Naive thymus-derived CD8-positive, alpha-beta T cell (primary cell): ENCODE measurements at regions not wholly inside any gene's neighbourhood (a gene's known extent, or its start where the extent isn't known, plus 50 kb on each side); places are given as distances from the start of the nearest gene placed in this dataset.
A peak's percentile ranks its signal among the peaks of the same experiment; 100 is the strongest.

Experiments used
- ATAC-seq, 2 donors: fragments of 150-1000 bp; cut with Tn5 transposase in 1 of 2; sonication (Bioruptor Pico), chemical (Tn5 transposase) in 1 of 2; 1 replicate in 1 of 2; 2 replicates in 1 of 2; pipeline ENCODE4 v1.10.0; 2021; ENCODE audit warnings: mild to moderate bottlenecking in 2 of 2, moderate library complexity in 2 of 2
- POLR2A ChIA-PET: fragments of 350-600 bp; sonication (Branson Sonifier 250); formaldehyde crosslinking; loops from one replicate; lab custom pipeline; 2021; ENCODE audit warnings: antibody characterized with exemption; lab: Charles Lee
- DNase-seq, 10 donors: peaks; one replicate each; pipeline versions ENCODE4 v3.0.0 to v3.0.0-alpha.2; 2020 to 2022
- H3K27ac Mint-ChIP-seq, 10 donors: one replicate each; pipeline ENCODE4 v1.8.0; 2020 to 2022; ENCODE audit warnings: mild to moderate bottlenecking in 10 of 10, mixed read lengths in 10 of 10, moderate library complexity in 4 of 10, inconsistent platforms in 1 of 10
- H3K27me3 Mint-ChIP-seq, 5 donors: one replicate each; pipeline ENCODE4 v1.8.0; 2021 to 2022; ENCODE audit warnings: mixed read lengths in 5 of 5
- H3K36me3 Mint-ChIP-seq, 3 donors: one replicate each; pipeline ENCODE4 v1.8.0; 2020 to 2022; ENCODE audit warnings: mixed read lengths in 3 of 3, mild to moderate bottlenecking in 2 of 3, inconsistent platforms in 1 of 3
- H3K4me1 Mint-ChIP-seq, 4 donors: one replicate each; pipeline ENCODE4 v1.8.0; 2021 to 2022; ENCODE audit warnings: mixed read lengths in 4 of 4
- H3K4me3 Mint-ChIP-seq, 10 donors: one replicate each; pipeline ENCODE4 v1.8.0; 2020 to 2022; ENCODE audit warnings: mild to moderate bottlenecking in 10 of 10, mixed read lengths in 10 of 10, moderate library complexity in 6 of 10, inconsistent platforms in 1 of 10
- H3K9me3 Mint-ChIP-seq, 9 donors: one replicate each; pipeline ENCODE4 v1.8.0; 2020 to 2022; ENCODE audit warnings: mixed read lengths in 9 of 9, mild to moderate bottlenecking in 3 of 9, inconsistent platforms in 1 of 9, moderate library complexity in 1 of 9

DNA sequence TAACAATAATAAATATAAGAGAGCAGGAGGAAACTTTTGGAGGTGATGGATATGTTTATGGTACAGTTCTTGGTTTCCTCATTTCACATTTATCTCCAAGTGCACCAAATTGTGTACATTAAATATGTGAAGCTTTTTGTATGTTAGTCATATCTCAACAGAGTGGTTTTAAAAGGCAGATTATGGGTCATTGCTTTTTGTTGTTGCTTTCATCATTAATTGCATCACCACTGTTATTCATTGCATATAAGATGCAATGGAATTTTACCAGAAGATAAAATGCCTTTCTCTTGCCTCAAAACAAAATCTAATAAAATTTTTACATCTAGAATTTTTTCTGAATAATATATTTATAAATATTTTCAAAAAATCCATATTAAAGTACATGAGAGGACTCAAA lies 1198.9 kb upstream of the GBE1 start:
- H3K27me3 Mint-ChIP-seq, result no peaks in the 10 kb centered on the region
- no peaks in the 10 kb centered on the region for H3K4me1 Mint-ChIP-seq
- H3K9me3 Mint-ChIP-seq, result peaks cover 0 to 17% (median 2%) of the 10 kb centered on the region in 9 donors
- no peak overlapping the region for H3K27ac Mint-ChIP-seq
- DNase-seq, result no peak
- no peak for ATAC-seq
- H3K36me3 Mint-ChIP-seq, result no peaks in the 10 kb centered on the region
- H3K4me3 Mint-ChIP-seq, result no peak overlapping the region
- POLR2A ChIA-PET, result no interaction called here

DNA sequence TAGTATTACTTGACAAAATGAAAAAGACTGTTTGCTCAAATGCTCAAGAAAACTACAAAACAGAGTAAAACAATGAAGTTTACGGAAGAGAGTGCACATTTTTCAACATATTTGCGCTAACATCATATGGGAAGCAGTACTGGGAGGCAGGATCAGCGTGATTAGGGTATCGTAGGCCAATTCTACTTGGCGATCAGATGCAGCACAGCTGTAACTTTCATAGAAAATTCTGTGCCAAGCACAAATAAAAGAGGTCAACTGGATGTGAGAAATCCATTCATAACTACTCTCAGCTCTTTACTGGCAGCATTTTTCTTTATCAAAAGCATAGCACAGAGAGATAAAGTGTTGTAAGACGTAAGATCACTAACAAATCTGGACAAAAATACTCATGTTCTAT lies 1196.3 kb upstream of the GBE1 start:
- DNase-seq (no peak), ATAC-seq (no peak)
- H3K9me3 Mint-ChIP-seq, result peaks cover 0 to 29% (median 5%) of the 10 kb centered on the region in 9 donors
- H3K27me3 Mint-ChIP-seq, result no peaks in the 10 kb centered on the region
- H3K4me3 Mint-ChIP-seq, result no peak overlapping the region
- POLR2A ChIA-PET, result no interaction called here
- H3K36me3 Mint-ChIP-seq, result no peaks in the 10 kb centered on the region
- H3K27ac Mint-ChIP-seq, result no peak overlapping the region
- H3K4me1 Mint-ChIP-seq, result no peaks in the 10 kb centered on the region

DNA sequence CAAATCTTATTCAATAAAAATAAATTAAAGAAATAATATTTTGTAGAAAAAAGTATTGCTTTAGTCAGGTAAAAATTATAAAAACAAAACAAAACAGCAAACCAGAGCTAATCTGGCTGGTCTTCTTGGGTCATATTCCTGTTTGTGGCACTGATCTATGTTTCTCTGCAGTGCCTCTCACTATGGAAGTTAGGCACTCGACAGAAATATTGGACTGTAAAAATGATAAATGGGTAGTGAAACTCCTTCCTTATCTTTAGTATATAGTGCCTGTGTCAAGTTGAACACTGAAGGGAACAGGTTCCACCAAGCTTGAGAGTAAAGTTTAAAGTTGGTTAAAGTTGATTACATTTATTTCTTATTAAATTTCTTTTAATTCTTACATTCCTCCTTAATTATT lies 1195.6 kb upstream of the GBE1 start:
- Mint-ChIP-seq H3K36me3 (no peaks in the 10 kb centered on the region), H3K27me3 (no peaks in the 10 kb centered on the region), H3K9me3 (peaks cover 0 to 29% (median 5%) of the 10 kb centered on the region in 9 donors), H3K4me1 (no peaks in the 10 kb centered on the region), H3K4me3 (no peak overlapping the region), H3K27ac (no peak overlapping the region)
- ATAC-seq (no peak), DNase-seq (no peak)
- POLR2A ChIA-PET, result no interaction called here

DNA sequence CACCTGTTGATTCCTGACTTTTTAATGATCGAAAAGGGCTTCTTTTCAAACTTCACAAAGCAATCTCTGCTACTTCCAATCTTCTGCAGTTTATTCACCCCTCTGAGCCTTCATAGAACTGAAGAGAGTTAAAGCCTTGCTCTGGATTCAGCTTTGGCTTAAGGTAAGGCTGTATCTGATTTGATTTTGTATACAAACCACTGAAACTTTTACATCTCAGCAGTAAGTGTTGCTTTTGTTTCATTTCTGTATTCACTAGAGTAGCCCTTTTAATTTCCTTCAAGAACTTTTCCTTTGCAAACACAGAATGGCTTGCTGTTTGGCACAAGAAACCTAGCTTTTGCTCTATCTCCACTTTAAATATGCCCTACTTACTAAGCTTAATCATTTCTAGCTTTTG lies 1193.0 kb upstream of the GBE1 start:
- H3K4me3 Mint-ChIP-seq, result no peak overlapping the region
- POLR2A ChIA-PET, result no interaction called here
- H3K4me1 Mint-ChIP-seq, result no peaks in the 10 kb centered on the region
- ATAC-seq, result no peak
- no peak for DNase-seq
- no peak overlapping the region for H3K27ac Mint-ChIP-seq
- no peaks in the 10 kb centered on the region for H3K27me3 Mint-ChIP-seq
- peaks cover 0 to 17% (median 7%) of the 10 kb centered on the region in 9 donors for H3K9me3 Mint-ChIP-seq
- no peaks in the 10 kb centered on the region for H3K36me3 Mint-ChIP-seq

DNA sequence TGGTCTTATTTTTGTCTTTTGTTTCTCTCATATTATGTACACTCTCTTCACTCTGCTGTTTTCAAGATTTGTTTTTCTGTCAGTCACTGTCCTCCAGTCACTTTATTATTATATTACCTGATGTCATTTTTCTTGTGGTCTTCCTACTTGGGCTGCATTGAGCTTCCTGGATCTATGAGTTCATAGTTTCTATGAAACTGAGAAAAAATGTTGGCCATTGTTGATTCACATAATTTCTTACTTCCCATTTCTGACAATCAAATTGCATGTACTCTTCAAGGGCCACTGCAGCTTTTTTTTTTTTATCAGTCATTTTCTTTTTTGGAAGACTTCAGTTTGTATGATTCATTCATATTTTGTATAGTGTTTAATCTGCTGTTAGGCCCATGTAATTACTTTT lies 1180.6 kb upstream of the GBE1 start:
- Mint-ChIP-seq H3K4me1 (no peaks in the 10 kb centered on the region), H3K4me3 (no peak overlapping the region), H3K36me3 (peaks cover 0 to 9% (median 0%) of the 10 kb centered on the region in 3 donors), H3K27ac (no peak overlapping the region), H3K27me3 (no peaks in the 10 kb centered on the region), H3K9me3 (peaks cover 2 to 35% (median 15%) of the 10 kb centered on the region in 9 donors)
- POLR2A ChIA-PET, result no interaction called here
- DNase-seq (no peak), ATAC-seq (no peak)

DNA sequence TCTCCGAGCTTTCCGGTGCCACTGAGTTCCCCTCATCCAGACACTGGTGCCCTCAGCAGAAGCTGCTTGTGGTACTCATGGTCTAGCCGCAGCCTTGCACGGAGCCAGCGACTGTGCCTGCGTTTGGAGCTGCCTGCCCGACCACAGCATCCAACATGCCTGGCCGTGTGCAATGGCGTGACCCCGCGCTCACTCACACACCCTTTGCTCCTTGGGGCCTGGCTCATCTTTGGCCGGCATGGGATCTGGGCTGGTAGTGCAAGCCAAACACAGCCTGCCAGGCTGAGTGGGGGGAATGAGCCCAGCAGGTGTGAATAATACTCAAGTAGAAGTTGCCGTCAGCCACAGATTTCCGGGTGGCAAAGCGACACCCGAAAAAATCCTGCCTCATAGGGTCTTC lies 1178.7 kb upstream of the GBE1 start:
- DNase-seq (peak in 2 of 10 donors; percentile 13 to 30), ATAC-seq (no peak)
- Mint-ChIP-seq H3K4me1 (no peaks in the 10 kb centered on the region), H3K4me3 (no peak overlapping the region), H3K27me3 (no peaks in the 10 kb centered on the region), H3K36me3 (peaks cover 0 to 9% (median 0%) of the 10 kb centered on the region in 3 donors), H3K9me3 (peaks cover 2 to 35% (median 14%) of the 10 kb centered on the region in 9 donors), H3K27ac (no peak overlapping the region)
- POLR2A ChIA-PET, result no interaction called here

DNA sequence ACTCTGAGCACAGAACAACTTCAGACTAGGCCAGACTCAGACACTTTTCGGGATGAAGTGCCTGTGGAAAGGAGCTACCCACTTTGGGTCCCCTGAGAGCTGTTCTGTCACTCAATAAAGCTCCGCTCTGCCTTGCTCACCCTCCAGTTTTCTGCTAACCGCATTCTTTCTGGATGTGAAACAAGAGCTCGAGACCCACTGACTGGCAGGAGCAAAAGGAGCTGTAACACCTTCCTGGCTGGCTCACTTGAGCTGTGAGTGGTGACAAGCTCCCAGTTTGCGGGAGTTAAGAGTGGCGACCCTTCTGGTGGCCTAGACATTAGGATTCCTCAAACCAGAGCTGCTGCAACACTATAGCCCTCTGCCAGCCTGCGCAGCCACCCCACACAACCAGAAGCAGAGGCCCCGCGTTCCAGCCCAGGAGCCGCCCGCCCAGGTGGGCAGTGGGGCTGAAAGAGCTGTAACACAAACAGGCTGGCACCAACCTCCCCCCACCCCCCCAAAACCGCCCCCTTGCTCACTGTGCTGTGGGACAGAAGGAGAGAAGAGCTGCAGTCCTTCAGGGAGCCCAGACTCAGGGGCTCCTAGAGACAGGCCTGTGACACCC lies 1178.1 kb upstream of the GBE1 start:
- no peak for DNase-seq
- Mint-ChIP-seq H3K36me3 (peaks cover 0 to 7% (median 0%) of the 10 kb centered on the region in 3 donors), H3K4me1 (no peaks in the 10 kb centered on the region), H3K27me3 (no peaks in the 10 kb centered on the region), H3K4me3 (no peak overlapping the region), H3K9me3 (peaks cover under 1 to 29% (median 12%) of the 10 kb centered on the region in 9 donors), H3K27ac (no peak overlapping the region)
- ATAC-seq, result no peak
- POLR2A ChIA-PET, result no interaction called here

DNA sequence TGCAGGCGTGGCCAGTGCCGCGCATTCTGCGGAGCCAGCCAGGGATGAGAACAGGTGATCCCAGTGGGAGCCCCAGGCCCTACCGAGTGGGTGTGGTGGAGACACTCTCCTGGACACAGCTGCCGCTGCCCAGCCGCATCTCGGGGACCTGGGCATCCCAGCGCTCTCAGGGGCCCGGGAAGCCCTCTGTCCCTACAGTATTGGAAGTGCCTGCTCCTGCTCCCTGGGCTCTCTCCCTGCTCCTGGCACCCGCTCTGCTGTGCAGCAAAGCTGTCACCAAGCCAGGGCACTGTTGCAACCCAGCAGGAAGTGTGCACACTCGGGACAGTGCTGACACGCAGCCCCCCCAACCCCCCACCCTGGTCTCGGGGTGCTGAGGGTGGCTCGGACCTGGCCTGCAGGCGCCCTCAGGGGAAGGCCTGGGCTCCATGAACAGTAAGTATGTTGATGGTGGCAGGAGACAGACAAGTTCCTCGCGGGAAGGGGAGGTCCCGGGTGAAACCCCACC lies 1177.4 kb upstream of the GBE1 start:
- Mint-ChIP-seq H3K4me1 (no peaks in the 10 kb centered on the region), H3K27me3 (no peaks in the 10 kb centered on the region), H3K27ac (no peak overlapping the region), H3K4me3 (no peak overlapping the region), H3K9me3 (peaks cover 2 to 22% (median 6%) of the 10 kb centered on the region in 9 donors), H3K36me3 (no peaks in the 10 kb centered on the region)
- ATAC-seq, result no peak
- POLR2A ChIA-PET, result no interaction called here
- peak in 1 of 10 donors; percentile 42 for DNase-seq

DNA sequence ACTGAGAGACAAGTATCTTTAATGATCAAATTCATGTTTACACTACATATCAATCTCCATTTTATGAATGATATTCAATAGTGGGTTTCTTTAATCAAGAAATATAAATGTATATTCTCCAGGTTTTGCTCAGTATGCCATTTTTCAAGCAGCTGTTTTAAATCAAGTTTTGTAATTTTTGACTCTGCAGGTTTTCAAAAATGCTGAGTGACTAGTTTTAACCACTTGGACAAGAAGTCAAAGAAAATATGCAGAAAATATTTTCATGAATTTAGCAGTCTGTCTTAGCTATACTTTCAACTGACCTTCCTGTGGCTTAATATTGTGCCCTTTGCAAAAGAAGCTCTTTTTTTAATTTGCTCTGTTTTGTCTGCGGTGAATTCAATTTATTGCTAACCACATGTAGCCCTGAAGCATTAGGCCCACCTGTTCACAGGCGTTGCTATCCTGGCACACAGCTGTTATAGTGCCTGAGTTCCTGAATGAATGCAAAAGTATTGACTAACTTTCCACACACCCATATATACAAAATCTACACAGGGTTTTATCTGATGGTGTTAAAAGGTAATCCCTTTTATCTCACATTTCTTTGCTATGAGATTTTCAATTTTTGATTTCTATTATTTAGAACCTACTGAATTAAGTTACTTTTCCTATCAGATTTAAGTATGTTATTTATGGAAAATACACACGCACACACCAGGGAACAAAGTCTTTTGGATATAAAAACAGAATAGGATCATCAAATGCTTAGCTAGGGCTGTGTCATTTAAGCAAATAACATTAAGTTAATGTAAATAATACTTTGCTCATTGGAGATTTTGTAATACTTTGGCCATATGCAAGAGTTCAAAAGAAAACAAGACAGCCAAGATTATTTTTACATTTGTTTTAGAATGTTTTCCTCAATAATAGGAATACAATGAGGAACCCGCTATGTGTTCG lies 1166.1 kb upstream of the GBE1 start:
- no peak for ATAC-seq
- Mint-ChIP-seq H3K36me3 (no peaks in the 10 kb centered on the region), H3K27ac (no peak overlapping the region), H3K9me3 (peaks cover 0 to 14% (median 3%) of the 10 kb centered on the region in 9 donors), H3K4me3 (no peak overlapping the region), H3K4me1 (no peaks in the 10 kb centered on the region), H3K27me3 (no peaks in the 10 kb centered on the region)
- POLR2A ChIA-PET, result no interaction called here
- DNase-seq, result no peak

DNA sequence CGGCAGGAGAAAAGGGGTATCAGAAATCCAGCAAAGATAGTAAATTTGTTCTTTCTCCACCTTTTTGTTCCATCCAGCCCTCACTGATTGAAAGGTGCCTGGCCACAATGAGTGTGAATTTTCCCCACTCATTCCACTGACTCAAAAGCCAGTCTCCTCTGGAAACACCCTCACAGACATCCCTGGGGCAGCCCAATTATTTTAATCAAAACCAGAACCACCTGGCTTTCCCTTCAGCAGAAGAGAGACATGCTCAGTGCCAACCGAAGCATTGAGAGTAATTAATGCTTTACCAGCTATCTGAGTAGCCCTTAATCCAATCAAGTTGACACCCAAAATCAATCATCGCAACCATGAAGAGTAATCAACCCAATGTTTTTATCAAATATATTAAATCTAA lies 1129.6 kb upstream of the GBE1 start:
- Mint-ChIP-seq H3K36me3 (no peaks in the 10 kb centered on the region), H3K4me3 (no peak overlapping the region), H3K9me3 (peaks cover 0 to 27% (median 7%) of the 10 kb centered on the region in 9 donors), H3K27me3 (no peaks in the 10 kb centered on the region), H3K27ac (no peak overlapping the region), H3K4me1 (no peaks in the 10 kb centered on the region)
- ATAC-seq (no peak), DNase-seq (no peak)
- POLR2A ChIA-PET, result no interaction called here

DNA sequence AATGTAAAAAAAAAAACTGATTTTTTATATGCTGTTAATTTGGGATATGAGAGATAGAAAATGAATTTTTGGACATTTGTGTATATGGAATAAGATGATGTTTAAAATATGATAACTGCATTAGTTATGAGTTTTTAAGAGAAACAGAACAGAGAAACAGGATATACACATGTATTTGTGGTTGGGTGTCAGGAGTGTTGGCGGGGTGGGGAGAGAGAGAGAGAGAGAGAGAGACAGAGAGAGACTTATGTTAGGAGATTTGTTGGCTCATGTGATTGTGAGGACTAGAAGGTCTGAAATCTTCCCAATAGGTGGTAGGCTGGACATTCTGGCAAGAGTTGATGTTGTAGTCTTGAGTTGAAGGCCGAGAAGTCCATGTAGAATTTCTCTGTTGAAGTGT lies 1121.6 kb upstream of the GBE1 start:
- no peak overlapping the region for H3K27ac Mint-ChIP-seq
- H3K36me3 Mint-ChIP-seq, result no peaks in the 10 kb centered on the region
- H3K4me3 Mint-ChIP-seq, result no peak overlapping the region
- no peak for DNase-seq
- peaks cover 6 to 25% (median 12%) of the 10 kb centered on the region in 9 donors for H3K9me3 Mint-ChIP-seq
- POLR2A ChIA-PET, result no interaction called here
- ATAC-seq, result no peak
- H3K4me1 Mint-ChIP-seq, result no peaks in the 10 kb centered on the region
- H3K27me3 Mint-ChIP-seq, result no peaks in the 10 kb centered on the region

DNA sequence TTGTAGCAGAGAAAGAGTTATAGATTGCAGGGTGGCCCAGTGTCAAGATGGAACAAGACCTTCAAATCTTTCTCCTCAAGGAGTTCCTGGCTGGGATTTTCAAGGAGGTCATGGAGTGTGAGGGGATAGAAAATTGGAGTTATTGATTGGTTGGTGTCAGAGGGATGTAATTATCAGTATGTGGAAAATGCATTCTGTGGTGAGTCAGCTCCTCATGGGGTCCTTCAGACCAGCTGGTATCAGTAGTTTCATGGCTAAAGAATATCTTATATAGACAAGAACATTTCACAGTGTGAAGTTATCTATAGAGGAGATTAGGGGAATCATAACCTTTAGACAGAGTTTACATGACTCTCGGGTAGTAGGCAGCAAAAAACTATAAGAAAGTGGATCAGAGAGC lies 1114.0 kb upstream of the GBE1 start:
- Mint-ChIP-seq H3K36me3 (no peaks in the 10 kb centered on the region), H3K27me3 (no peaks in the 10 kb centered on the region), H3K27ac (no peak overlapping the region), H3K4me3 (no peak overlapping the region), H3K9me3 (peaks cover 0 to 9% (median 0%) of the 10 kb centered on the region in 9 donors), H3K4me1 (no peaks in the 10 kb centered on the region)
- ATAC-seq, result no peak
- POLR2A ChIA-PET, result no interaction called here
- no peak for DNase-seq

DNA sequence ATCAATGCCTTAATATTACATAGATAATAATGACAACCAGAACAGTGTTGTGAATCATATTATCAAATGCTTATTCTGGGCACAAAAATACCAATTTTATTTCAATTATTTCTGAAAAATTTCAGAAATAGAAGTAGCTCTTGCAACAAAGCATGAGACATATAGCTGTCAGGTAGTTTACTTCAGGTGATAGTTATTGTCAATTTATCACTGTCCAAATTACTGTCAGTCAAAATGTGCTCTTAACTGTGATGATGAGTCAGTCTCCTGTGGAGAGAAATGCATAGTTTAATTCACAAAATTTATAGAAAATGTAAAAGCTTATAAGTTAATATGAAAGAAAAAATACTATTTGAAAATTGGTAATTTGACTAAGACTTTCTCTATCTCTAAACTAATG lies 1078.4 kb upstream of the GBE1 start:
- H3K4me1 Mint-ChIP-seq, result no peaks in the 10 kb centered on the region
- no peaks in the 10 kb centered on the region for H3K27me3 Mint-ChIP-seq
- H3K9me3 Mint-ChIP-seq, result peaks cover 8 to 28% (median 23%) of the 10 kb centered on the region in 9 donors
- H3K4me3 Mint-ChIP-seq, result no peak overlapping the region
- H3K36me3 Mint-ChIP-seq, result peaks cover 0 to 9% (median 0%) of the 10 kb centered on the region in 3 donors
- DNase-seq (no peak), ATAC-seq (no peak)
- no peak overlapping the region for H3K27ac Mint-ChIP-seq
- POLR2A ChIA-PET, result no interaction called here
